ENCODE measurements at regions not wholly inside any gene's neighbourhood (a gene's known extent, or its start where the extent isn't known, plus 50 kb on each side); places are given as distances from the start of the nearest gene placed in this dataset.
A peak's percentile ranks its signal among the peaks of the same experiment; 100 is the strongest.

DNA sequence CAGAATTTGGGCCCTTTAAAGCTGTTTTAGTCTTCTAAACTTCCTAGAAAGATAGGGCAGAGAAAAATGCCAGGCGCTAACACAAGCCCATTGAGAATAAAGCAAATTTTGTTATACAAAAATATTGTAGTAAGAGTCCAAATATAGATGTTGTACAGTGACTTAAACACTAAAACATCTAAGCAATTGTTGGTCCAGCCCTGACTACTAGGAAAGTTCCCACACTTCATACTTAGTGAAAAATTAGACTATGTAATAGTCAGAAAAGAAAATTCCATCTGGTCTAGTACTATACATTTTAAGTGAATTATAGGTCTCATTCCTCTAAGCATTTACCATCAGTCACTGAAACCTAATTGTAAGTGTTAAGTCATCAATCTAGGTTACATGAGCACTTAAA lies 1518.3 kb upstream of the SLC10A2 start:
- TF ChIP-seq, protein P1, sequence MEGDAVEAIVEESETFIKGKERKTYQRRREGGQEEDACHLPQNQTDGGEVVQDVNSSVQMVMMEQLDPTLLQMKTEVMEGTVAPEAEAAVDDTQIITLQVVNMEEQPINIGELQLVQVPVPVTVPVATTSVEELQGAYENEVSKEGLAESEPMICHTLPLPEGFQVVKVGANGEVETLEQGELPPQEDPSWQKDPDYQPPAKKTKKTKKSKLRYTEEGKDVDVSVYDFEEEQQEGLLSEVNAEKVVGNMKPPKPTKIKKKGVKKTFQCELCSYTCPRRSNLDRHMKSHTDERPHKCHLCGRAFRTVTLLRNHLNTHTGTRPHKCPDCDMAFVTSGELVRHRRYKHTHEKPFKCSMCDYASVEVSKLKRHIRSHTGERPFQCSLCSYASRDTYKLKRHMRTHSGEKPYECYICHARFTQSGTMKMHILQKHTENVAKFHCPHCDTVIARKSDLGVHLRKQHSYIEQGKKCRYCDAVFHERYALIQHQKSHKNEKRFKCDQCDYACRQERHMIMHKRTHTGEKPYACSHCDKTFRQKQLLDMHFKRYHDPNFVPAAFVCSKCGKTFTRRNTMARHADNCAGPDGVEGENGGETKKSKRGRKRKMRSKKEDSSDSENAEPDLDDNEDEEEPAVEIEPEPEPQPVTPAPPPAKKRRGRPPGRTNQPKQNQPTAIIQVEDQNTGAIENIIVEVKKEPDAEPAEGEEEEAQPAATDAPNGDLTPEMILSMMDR (IDR thresholded peaks at IDR 0.05): no peak

DNA sequence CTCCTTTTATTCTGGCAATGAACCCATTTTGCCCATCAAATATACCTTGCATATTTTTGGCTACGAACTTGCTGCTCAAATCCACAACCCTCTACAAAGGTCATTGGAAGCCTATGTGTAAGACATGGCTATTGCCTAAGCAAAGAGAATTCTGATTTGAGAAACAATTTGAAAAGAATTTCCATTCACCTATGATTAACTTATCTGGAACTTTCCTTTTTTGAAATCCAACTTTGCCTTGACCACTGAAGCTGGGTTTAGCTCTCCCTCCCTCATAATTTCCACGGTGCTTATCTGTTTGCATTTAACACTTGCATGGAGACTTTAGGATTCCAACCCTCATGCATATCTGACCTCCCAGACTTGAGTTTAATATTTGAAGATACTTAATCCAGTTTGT lies 1514.7 kb upstream of the SLC10A2 start:
- TF ChIP-seq, protein P1 (IDR thresholded peaks at IDR 0.05): no peak

DNA sequence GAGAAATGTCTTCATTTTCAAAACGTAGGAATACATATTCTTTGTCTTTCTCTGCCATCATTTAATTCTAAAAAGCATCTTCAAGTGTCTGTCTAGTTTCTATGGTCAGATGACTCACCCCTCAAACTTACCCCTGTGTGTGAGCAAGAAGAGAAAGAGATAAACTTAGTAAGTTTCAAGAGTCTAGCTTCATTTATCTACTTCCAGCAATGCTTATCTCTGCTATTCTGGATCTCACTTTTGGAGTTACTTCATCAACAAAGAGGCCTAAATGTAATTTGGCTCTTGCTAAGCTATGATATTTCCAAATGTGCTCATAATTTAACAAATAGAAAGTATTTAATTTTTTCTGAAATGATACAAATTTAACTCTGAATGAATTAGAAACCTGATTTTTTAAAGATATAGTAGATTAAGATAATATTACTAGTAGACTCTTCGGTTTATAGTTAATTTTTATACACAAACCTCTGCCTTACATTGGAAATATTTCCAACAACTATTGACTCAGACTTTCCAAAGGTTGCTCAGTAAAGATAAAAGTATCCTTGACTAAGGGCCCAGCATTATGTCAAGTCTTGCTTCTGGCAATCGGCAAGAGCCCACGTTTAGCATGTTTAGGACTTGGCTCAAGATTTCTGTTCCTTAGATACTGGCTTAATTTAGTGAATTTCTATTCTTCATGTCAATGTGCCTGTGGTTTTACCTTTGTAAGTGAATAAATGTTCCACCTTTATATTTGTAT lies 1511.0 kb upstream of the SLC10A2 start:
- TF ChIP-seq, protein P1 (IDR thresholded peaks at IDR 0.05): no peak

DNA sequence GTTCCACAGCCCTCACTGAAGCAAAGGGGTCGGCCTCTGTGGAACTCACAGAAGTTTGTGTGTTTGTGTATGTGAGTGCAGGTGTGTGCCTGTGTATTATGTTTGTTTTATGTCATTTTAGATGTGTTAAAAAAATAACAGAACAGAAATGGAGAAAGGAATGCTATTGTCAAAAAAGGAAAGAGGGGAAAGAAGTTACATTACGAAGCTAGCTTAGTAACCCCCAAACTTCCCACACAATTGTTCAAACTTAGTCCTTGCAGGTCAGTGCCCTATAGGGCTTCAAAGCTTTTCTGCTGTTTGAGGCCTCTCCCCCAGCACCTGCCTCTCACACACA lies 1505.6 kb upstream of the SLC10A2 start:
- TF ChIP-seq, protein P1 (IDR thresholded peaks at IDR 0.05): no peak

DNA sequence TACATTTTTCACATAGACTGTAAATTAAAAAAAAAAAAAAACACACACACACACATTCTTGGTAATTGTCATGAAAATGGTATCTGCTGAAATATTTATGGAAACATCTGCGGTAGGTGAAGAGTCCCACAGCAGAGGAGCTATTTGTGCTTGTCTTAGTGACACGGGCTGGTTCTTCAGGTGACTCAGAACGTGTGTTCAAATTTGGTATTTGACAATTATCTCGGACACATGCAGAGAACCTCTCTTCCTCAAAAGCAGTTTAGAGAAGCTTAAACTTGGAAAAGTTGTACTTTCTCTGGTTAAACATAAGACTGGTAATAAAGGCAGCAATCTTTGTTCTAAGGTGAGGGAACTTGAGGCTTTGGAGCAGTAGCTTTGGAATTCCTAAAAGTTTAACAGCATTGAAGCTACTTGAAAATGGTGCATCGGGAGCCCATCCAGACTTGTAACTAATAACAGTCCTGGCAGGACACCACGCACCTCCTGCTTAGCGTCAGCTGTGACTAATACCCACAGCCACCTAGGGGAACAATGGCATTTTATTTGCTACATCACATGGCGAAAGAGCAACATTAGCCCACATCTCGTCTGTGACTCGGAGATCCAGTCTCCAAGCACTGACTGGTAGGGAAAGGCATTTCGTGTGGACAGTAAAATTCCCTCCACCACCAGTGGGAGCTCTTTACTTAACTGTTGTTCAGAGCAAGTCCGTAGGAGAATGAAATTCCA lies 1505.1 kb upstream of the SLC10A2 start:
- TF ChIP-seq, protein P1 (IDR thresholded peaks at IDR 0.05): peak; percentile 76

DNA sequence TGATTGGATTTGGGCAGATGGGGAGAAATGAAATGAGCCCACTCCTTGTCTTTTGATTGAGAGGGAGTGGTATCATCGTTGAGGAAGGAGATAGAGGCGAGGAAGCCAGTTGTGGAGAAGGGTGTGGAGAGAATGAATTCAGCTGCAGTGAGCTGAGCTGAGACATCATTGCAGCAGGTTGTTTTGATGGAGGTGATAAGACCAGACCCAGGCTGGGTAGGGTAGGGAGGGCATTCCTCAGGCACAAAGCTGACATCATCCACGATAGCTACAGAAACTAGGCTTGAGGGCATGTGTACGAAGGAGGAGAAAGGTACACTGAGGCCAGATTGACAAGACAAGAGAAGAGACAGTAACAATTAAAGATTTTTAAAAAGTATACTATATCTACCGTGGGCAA lies 1500.9 kb upstream of the SLC10A2 start:
- TF ChIP-seq, protein P1 (IDR thresholded peaks at IDR 0.05): no peak

DNA sequence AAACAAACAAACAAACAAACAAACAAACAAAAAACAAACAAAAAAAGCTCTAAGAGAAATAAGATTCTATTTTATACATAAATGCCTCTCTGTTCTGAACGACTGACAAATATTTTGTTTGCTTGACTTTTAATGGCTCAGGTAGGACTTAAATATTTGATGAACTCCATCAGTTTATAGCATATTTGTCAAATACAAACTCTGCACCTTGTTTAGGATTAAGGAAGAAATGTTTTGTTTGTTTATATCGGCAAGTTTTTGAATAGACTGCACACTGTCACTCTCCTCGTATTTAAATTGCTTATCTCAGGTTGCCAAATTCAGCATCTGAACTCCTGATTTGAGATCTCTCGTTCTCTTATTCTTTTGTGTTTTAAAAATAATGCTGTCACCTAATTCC lies 1499.7 kb upstream of the SLC10A2 start:
- TF ChIP-seq, protein P1 (IDR thresholded peaks at IDR 0.05): no peak
